Brain microvascular endothelial cell (primary cell): ENCODE measurements at regions not wholly inside any gene's neighbourhood (a gene's known extent, or its start where the extent isn't known, plus 50 kb on each side); places are given as distances from the start of the nearest gene placed in this dataset.

Source experiments
- DNase-seq: peaks from one replicate; pipeline ENCODE4 v3.0.0-alpha.2; 2020
- H3K27ac ChIP-seq: fragments of 250-450 bp; sonication (Bioruptor Pico); 2 replicates; pipeline ENCODE4 v1.5.1; 2020; ENCODE audit warnings: mild to moderate bottlenecking, moderate library complexity
- H3K27me3 ChIP-seq: fragments of 250-450 bp; sonication (Bioruptor Pico); replicated peaks from 2 replicates; pipeline ENCODE4 v1.5.1; 2020; ENCODE audit warnings: mild to moderate bottlenecking
- H3K36me3 ChIP-seq: fragments of 250-450 bp; sonication (Bioruptor Pico); replicated peaks from 2 replicates; pipeline ENCODE4 v1.5.1; 2020; ENCODE audit warnings: mild to moderate bottlenecking
- H3K4me3 ChIP-seq: 2 replicates; pipeline ENCODE4 v1.5.1; 2011; ENCODE audit warnings: low read depth, mild to moderate bottlenecking, control low read depth, low read length, moderate library complexity
- CTCF ChIP-seq: IDR thresholded peaks from 2 replicates; pipeline ENCODE4 v1.5.1; 2011; ENCODE audit warnings: low read depth, mild to moderate bottlenecking, moderate library complexity, low read length, control low read depth, inconsistent platforms; ENCODE audit errors: missing control alignments
- in situ Hi-C: cut with HindIII; loops from 2 replicates; pipeline ENCODE4 v1.10.0; 2017; ENCODE audit warnings: low sequenced_read_pairs, low pct_ligation_motif_present

GRCh38 chr4:180581061-180581460, 1662.1 kb upstream of the TENM3 start:
- H3K27me3 ChIP-seq = no peaks in the 10 kb centered on the region
- no peak overlapping the region for H3K4me3 ChIP-seq
- no peak overlapping the region for H3K27ac ChIP-seq
- TF ChIP-seq CTCF = no peak
- H3K36me3 ChIP-seq = no peaks in the 10 kb centered on the region
- in situ Hi-C loops = no loop called here
- DNase-seq = no peak

GRCh38 chr4:180587379-180587778, 1655.8 kb upstream of the TENM3 start:
- no peaks in the 10 kb centered on the region for H3K36me3 ChIP-seq
- no peak for TF ChIP-seq CTCF
- no peak for DNase-seq
- in situ Hi-C loops = no loop called here
- no peak overlapping the region for H3K27ac ChIP-seq
- H3K4me3 ChIP-seq = no peak overlapping the region
- no peaks in the 10 kb centered on the region for H3K27me3 ChIP-seq

- TF ChIP-seq CTCF = no peak
- Histone ChIP-seq H3K36me3 (no peaks in the 10 kb centered on the region), H3K27ac (no peak overlapping the region), H3K27me3 (no peaks in the 10 kb centered on the region), H3K4me3 (no peak overlapping the region)
- DNase-seq = no peak
- in situ Hi-C loops = no loop called here
Observed at GRCh38 chr4:180589575-180589974, 1653.6 kb upstream of the TENM3 start.

GRCh38 chr4:180596888-180597483, 1646.2 kb upstream of the TENM3 start:
- DNase-seq = no peak
- in situ Hi-C loops = no loop called here
- H3K27me3 ChIP-seq = no peaks in the 10 kb centered on the region
- no peak for TF ChIP-seq CTCF
- H3K27ac ChIP-seq = no peak overlapping the region
- H3K36me3 ChIP-seq = no peaks in the 10 kb centered on the region
- no peak overlapping the region for H3K4me3 ChIP-seq

- Histone ChIP-seq H3K4me3 (no peak overlapping the region), H3K27me3 (no peaks in the 10 kb centered on the region), H3K36me3 (no peaks in the 10 kb centered on the region), H3K27ac (no peak overlapping the region)
- no peak for DNase-seq
- TF ChIP-seq CTCF = no peak
- in situ Hi-C loops = no loop called here
Observed at GRCh38 chr4:180598281-180598680, 1644.9 kb upstream of the TENM3 start.

GRCh38 chr4:180603791-180604190, 1639.4 kb upstream of the TENM3 start:
- H3K4me3 ChIP-seq = no peak overlapping the region
- no peak overlapping the region for H3K27ac ChIP-seq
- in situ Hi-C loops = no loop called here

More at GRCh38 chr4:180603791-180604190, 1639.4 kb upstream of the TENM3 start:
- DNase-seq = no peak
- no peak for TF ChIP-seq CTCF
- Histone ChIP-seq H3K36me3 (no peaks in the 10 kb centered on the region), H3K27me3 (no peaks in the 10 kb centered on the region)
